SK-MEL-5 (cell line): ENCODE measurements at regions not wholly inside any gene's neighbourhood (a gene's known extent, or its start where the extent isn't known, plus 50 kb on each side); places are given as distances from the start of the nearest gene placed in this dataset.

Experiments used
- DNase-seq: peaks from one replicate; pipeline ENCODE4 v3.0.0-alpha.2; 2016; ENCODE audit warnings: low read depth, low spot score
- in situ Hi-C: cut with HindIII; loops from 2 replicates; pipeline ENCODE4 v1.10.0; 2016; ENCODE audit warnings: low sequenced_read_pairs, high pct_unique_total_duplicates, low pct_unique_long_range_greater_than_20kb

DNA sequence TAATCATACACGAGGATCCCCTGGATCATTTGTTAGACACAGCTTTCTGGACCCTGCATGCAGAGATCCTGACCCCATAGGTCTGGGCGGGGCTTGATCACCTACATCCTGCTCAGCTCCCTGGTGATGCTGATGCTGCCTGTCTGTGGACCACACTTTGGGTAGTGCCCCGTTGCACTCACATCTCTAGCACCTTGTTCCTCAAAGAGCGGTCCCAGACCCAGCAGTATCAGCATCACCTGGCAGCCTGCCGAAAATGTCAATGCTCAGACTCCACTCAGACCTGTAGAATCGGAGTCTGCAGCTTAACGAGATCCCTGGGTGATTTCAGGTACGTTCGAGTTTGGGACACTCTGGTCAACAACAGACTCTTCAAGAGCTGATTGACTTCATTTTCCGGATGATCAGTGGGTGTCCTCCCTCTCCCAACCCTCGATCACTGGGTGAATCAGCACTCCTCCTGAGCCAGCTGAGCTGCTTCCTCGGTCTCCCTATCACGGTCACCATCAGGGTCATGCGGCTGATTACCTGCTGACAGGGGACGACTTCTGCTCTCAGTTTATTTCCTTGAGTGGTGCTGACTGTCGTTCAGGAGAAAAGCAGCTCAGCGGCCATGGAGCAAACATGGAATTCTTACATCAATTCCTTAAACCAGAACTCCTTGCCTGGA lies 150.6 kb upstream of the RAB12 start:
- DNase-seq = no peak
- in situ Hi-C loops = no loop called here

DNA sequence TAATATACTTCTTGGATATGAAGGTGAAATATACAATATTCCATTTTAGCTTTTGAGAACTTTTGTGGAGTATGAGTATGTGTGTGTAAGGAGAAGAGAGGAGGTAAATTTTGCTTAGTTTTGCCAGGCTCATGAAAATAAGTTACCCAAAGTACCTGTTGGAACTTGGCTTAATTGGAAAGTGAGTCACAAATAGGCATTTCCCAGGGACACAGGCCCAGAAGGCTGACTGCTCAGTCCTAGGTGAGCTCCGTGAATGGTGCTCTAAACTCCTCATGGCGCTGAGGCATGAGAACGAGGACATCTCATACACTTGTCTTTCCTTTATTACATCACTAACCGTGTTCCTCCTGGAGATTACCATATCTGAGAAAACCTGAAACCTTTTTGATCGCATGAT lies 148.5 kb upstream of the RAB12 start:
- DNase-seq = no peak
- in situ Hi-C loops = no loop called here

DNA sequence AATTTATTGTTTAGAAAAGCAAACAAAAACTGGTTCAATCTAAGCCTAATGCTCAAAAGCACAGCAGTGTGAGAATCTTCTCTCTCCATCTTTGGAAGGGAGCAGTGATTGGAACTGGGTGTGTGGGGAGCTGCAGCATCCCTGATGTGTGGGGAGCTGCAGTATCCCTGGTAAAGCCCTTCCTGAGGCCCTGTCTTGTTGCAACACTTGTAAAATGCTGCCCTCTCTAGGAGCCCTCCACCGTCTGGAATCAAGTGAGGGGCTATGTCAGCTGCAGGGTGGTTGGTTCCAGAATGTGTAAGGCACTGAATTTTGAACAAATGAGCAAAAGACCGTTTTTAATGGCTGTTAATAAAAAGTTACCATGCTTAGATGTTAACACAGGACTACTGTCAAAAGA lies 147.7 kb upstream of the RAB12 start:
- DNase-seq = no peak
- in situ Hi-C loops = no loop called here

DNA sequence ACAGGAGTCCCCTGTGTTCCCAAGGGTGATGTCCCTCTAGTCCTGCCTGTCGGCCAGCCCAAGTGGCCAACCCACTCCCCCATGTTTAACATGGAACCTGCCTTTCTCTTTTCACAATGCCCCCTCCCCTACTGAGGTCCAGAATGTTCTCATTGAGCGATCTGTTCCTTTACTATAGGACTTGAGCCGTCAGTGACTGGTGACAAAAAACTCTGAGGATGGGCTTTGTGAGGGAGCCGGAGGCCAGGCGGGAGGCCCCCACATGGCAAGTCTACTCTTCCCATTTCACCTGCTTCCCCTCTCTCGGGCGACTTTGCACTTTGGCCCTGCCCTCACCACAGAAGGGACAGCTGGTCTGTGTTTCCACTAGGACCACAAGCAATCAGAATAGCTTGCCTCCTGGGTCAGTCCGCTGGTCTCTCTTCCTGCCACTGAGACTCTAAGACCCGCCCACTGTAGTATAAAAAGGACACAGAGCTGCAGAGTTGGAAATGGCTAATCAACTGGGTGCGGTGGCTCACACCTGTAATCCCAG lies 146.5 kb upstream of the RAB12 start:
- DNase-seq = no peak
- in situ Hi-C loops = no loop called here

DNA sequence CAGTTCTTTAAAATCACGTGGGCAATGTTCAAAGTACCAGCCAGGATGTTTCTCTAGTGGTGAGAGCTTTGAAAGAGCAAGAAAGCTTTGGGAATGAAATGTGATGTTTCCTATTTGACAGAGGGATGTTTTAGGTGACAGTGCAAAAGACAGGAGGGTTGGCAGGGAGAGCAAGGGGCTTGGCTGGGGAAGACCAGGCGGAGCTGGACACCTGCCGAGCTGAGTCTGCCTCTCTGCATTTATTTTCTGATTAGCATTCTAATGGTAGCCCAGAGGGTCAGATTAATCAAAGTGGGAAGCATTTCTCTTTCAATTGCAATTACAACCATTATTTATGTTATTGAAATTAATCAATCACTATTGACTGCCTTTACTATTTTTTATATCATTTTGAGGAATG lies 145.4 kb upstream of the RAB12 start:
- in situ Hi-C loops = no loop called here
- DNase-seq = no peak

DNA sequence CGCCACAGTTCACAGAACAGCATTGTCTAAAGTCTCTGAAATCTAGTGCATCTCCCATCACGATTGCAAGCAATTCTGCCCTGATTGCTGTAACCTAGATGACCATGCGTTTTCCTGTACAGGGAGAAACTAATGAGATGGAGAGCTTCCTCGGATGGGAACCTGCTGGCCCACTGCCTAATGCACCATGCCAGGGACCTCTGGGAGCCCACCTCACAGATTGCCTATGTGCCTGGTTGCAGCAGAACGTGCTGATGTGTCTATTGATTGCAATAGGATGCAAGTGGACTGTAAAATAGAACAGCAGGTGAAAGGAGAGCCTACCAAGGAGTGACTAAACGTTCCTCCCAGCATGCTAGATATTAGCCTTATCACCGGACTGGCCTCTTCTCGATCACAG lies 141.0 kb upstream of the RAB12 start:
- in situ Hi-C loops = no loop called here
- DNase-seq = no peak

DNA sequence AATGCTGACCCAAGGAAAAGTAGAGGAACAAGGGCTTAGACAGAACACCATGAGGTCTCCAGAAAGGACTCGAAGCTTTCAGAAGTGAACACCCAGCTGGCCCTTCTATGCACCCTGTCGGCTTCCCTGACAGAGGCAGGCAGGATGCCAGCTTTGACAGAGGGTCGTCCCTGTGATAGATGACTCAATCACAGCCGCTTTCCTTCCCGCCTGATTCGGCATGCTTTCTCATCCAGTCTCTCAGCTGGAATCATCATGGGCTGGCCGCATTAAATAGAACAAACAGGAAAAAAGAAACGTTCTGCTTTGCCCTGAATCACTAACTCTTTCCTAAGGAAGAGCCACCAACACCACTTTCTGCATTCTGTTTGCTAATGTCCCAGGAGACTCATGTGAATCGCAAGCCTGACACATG lies 140.3 kb upstream of the RAB12 start:
- in situ Hi-C loops = no loop called here
- no peak for DNase-seq

DNA sequence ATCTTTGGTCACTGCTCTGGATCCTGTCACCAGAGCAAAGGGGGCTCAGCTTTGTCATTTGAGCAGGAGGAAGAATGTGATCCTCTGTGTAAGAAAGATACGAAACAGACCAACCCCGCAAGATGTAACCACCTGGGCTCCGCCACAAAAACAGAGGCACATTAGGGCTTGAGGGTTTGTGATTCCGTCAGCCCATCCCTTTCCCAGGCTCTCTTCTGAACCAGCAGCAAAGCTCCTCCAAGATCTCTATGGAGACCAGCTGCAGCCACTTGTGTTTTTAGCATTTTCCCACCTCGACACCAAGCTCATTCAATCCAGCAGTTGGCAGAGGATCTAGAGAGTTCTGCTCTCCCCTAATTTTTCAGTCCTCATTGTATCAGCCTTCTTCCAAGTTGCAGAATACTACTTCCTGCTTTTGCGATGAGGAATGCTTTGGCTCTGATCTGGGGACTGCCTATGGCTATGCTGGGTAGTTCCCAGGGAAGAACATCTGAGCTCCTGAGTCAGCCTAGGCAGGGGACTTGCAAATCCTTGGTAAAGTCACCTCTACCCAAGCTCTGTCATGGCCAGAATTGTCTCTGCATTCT lies 139.6 kb upstream of the RAB12 start:
- no peak for DNase-seq
- in situ Hi-C loops = loop anchor here (10.0 kb wide), 1 partner anchor 295 kb away; no protein-coding TSS in a partner anchor

DNA sequence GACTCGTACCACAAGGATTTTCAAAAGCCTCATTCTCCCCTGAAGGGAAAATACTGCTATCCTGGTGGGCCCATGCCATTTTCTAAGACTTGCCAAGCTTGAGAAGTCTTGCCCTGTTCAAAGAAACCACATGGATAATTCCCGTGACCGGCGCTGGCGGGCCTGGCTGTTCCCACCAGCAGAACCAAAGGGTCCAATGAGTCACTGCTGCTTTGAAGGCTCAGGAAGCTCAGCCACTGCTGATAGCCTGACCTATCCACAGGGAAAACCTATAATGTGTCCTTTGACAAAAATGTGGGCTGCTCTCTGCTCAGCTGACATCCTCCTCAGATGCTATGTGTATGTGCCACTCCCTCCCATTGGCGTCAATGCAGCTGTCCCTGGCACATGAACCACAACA lies 137.9 kb upstream of the RAB12 start:
- in situ Hi-C loops = loop anchor here (10.0 kb wide), 1 partner anchor 297 kb away; no protein-coding TSS in a partner anchor
- DNase-seq = peak; percentile 100

DNA sequence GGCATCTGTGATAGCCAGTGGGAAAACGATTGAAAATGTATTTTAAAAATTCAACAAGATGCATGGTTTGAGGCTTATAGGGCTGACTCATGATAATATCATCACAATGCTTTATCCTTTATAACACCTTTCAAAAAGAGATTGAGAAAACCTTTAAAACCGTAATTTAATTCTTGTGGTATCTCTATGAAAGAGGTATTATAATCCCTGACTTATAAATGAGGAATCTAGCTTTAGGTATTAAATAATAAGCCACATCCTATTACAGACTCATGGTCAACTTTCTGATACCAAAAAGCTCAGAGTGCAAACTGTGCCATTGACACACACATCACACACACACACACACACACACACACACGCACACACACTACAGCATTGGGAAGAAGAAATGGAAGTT lies 134.6 kb upstream of the RAB12 start:
- no peak for DNase-seq
- in situ Hi-C loops = loop anchor here (10.0 kb wide), 1 partner anchor 300 kb away; no protein-coding TSS in a partner anchor

DNA sequence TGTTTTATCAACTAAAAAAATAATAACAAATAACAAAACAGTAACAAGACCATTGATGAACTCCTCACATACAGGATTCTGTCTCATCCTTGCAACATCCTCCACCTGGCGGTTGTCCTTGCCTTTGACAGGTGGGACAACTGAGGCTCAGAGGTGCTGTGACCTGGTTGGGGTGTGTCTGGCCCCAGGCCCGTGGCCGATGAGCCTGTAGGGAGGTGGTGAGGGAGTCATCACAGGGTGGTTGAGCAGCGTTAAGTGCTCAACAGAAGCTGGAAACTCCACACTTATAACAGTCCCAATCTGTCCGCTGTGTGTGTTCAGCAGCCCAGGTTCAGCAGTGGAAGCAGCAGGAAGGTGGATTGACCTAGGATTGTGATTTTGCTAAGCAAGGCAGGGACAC lies 131.6 kb upstream of the RAB12 start:
- in situ Hi-C loops = loop anchor here (10.0 kb wide), 1 partner anchor 303 kb away; no protein-coding TSS in a partner anchor
- DNase-seq = no peak

DNA sequence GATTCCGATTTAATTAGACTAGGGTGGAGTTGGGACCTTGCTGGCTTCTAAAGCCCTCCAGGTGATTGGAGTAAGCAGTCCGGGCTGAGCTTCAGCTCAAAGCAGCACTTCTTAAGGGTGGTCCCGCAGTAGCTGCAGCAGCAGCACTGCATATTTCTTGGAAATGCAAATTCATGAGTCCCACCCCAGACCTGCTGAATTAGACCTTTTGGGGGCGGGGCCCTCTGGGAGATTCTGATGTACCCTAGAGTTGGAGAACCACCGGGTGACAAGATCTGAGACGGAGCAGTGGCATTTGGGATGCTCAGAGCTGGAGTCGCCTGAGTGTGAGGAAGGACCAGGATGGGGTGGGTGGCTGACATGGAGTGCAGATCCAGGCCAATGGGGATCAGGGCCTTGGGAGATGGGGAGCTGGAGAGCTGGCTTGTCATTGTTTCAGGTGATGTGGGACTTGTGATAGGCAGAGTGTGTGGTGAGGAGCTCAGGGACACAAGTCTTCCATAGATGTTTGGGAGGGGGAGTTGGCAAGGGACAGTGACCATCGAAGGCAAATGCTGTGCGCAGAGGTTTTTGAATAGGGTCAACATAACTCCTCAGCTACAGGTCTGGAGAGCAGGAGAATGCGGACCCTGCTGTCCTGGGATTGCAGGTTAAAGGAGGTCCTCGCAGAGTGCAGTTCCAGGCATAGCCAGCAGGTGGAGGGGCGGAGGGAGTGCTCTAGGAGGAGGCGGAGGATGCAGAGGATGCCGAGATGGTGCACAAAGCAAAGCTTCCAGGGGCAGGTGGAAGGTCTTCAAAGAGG lies 130.9 kb upstream of the RAB12 start:
- in situ Hi-C loops = loop anchor here (10.0 kb wide), 1 partner anchor 304 kb away; no protein-coding TSS in a partner anchor
- peak; percentile 65 for DNase-seq

DNA sequence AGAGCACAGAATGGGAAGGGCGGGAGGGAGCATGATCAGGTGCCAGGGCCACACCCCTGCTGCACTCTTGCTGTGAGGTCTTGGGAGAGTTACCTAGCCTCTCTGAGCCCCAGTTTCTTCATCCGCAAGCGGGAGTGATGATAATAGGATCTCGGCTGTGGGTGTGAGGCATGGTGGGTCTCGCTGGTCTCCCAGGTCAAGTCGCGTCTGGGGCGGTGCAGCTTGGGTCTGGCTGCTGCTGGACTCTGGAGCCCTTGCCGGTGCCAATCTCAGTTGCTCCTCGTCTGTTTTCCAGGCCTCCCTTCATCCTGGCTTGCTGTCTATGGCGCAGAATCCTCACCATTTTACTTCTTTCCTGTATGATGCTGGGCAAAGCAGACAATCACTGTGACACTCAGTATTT lies 130.3 kb upstream of the RAB12 start:
- in situ Hi-C loops = loop anchor here (10.0 kb wide), 1 partner anchor 304 kb away; no protein-coding TSS in a partner anchor

DNA sequence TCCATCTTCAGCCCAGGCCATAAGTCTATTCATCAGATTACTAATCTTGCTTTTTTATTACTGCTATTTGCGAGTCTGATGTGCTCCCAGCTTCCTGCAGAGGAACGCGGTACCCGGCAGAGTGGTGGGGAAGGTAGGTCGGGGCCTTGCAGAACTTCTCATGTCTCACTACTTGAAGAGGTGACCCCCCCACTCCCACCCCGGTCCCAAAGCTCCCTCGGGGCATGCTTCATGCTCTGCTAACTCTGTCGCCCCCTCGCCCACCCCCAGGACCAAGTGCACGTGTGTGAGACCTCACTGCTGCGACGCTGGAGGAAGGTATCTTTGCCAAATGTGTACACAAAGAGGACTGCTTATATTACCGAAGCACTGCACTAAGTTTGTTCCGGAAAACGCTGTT lies 129.4 kb upstream of the RAB12 start:
- in situ Hi-C loops = loop anchor here (10.0 kb wide), 1 partner anchor 305 kb away; no protein-coding TSS in a partner anchor
- no peak for DNase-seq

More for the DNA sequence above, 130.3 kb upstream of the RAB12 start:
- no peak for DNase-seq

DNA sequence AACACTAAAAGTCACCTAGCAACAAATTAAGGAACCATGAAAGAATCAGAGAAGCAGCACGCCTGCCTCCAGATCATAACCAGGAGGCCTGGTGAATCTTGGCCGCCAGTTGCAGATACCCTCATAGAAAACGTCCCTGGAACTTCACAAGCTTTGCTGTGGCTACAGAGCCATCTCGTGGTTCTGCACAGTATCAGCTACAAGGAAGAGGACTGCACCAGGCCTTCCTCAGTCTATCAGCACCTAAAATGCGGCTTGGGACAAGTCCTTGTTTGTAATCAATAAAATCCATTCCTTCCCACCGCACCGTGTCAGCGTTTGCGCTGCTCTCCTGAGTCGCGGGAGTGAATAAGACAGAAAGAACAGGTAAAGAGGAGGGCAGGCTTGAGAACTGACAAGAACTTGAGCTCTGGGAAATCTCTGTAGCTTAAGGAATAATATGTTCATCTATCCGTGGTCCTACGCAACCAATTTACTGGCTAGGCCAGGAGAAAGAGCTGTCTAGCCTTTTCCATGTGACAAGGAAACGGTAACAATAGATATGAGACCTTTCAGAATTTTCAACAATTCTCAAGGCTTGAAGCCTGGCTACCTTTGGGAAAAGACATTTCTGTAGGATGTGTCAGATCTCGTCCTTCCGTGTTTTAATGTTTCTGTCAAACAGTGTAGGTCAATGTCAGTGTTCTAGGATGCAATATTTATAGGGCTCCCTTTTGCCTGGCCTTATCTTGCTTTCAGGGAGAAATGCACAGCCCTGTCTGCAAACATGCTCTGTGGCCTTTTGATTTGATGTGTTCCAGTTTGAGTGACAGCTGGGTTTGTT lies 128.5 kb upstream of the RAB12 start:
- in situ Hi-C loops = no loop called here
- peak; percentile 91 for DNase-seq

DNA sequence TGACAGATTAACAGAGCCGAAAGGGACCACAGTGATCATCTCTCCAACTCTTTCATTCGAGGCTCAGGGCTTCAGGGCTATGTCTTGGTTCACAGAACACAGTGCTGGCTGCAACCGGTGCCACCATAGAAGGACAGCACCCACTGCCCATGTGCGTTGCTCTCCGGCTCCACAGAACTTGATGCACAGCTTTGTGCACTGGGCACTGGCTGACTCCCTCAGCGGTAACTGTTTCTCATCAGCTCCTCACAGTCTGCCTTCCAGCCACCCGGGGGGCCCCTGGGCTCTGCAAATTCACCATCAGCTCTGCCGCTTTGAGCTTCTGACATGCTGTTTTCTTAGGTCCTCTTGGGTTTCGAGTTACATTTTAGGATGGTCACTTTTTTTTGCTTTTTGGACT lies 124.3 kb upstream of the RAB12 start:
- no peak for DNase-seq
- in situ Hi-C loops = no loop called here

DNA sequence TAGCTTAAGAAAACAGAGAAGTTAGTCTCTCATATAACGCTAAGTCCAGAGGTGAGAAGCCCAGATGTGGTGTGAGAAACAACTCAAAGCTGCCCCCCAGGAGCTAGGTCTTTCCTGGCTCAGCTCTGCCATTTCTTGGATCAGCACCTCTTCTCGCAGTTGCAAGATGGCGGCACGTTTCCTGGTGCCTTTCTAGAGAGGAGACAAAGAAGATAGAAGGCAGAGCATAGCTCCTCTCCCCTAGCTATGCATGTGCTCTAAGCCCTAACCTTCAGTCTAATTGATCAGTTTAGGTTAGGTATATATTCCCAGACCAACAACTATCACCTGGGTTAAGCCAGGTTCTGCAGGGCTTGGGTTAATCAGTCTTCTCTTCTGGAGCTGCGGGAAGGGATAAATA lies 119.5 kb upstream of the RAB12 start:
- in situ Hi-C loops = no loop called here
- no peak for DNase-seq
